ENCODE measurements at regions not wholly inside any gene's neighbourhood (a gene's known extent, or its start where the extent isn't known, plus 50 kb on each side); places are given as distances from the start of the nearest gene placed in this dataset.

DNA sequence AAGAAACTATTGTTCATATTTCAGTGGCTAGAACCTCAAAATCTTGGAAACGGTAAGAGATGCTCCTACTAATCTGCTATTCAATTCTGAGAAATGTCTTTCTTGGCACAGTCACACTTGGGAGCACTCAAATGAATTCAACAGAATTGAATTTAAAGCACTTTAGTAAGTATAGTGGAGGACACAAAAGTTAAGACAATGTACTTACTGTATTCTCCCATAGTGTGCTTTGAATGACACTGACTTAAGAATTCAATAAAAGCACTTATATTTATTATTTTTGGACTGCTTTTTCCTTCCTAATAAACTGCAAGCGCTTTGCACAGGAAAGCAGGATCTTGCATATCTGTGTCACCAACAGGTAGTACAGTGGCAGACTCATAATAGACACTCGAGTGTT is 156.1 kb upstream of the RIMS1 start:
- Histone ChIP-seq H3K27me3 (ENCODE audit: control insufficient read depth in 3 of 3, insufficient read depth in 3 of 3, low read depth in 1 of 3, low read length in 3 of 3) (no peaks in the 10 kb centered on the region), H3K9me3 (replicated peaks in 1 of 2; ENCODE audit: control insufficient read depth in 2 of 2, insufficient read depth in 1 of 2, low read depth in 1 of 2, low read length in 2 of 2) (no peaks in the 10 kb centered on the region), H4K91ac (ENCODE audit: low read depth, low read length, poor library complexity) (no peak overlapping the region), H3K4me3 (ENCODE audit: low read length in 2 of 2) (no peak overlapping the region), H3K36me3 (replicated peaks in 1 of 2; ENCODE audit: control insufficient read depth in 2 of 2, insufficient read depth in 2 of 2, low read length in 2 of 2) (no peaks in the 10 kb centered on the region), H3K23ac (ENCODE audit: low read depth, low read length, poor library complexity) (no peak overlapping the region), H3K14ac (ENCODE audit: low read length) (no peak overlapping the region), H2BK5ac (ENCODE audit: low read length) (no peak overlapping the region), H3K9ac (ENCODE audit: low read depth, low read length, poor library complexity) (no peak overlapping the region), H3K4ac (ENCODE audit: low read length) (no peak overlapping the region), H2BK15ac (ENCODE audit: low read length) (no peak overlapping the region), H2AK5ac (ENCODE audit: low read depth, low read length) (no peak overlapping the region), H2AFZ (ENCODE audit: low read length) (no peak overlapping the region), H3K18ac (ENCODE audit: low read length) (no peak overlapping the region), H3K4me2 (ENCODE audit: insufficient read depth, low read length, poor library complexity, severe bottlenecking) (no peak overlapping the region), H2BK12ac (ENCODE audit: low read length) (no peak overlapping the region), H4K8ac (ENCODE audit: low read depth, low read length) (no peak overlapping the region), H3K4me1 (ENCODE audit: control insufficient read depth in 2 of 2, insufficient read depth in 1 of 2, low read depth in 1 of 2, low read length in 2 of 2) (no peaks in the 10 kb centered on the region), H2BK120ac (ENCODE audit: low read depth, low read length) (no peak overlapping the region), H3K27ac (replicated peaks; ENCODE audit: low read length) (no peak overlapping the region), H3K79me1 (ENCODE audit: low read depth, low read length) (no peaks in the 10 kb centered on the region)
- no peak for DNase-seq (ENCODE audit: low spot score)
- WGBS, 2 donors (ENCODE audit: extremely low coverage in 2 of 2, insufficient read length in 2 of 2, insufficient replicate concordance in 1 of 2), result no CpG with 5 or more reads among the region's 3 CpGs

DNA sequence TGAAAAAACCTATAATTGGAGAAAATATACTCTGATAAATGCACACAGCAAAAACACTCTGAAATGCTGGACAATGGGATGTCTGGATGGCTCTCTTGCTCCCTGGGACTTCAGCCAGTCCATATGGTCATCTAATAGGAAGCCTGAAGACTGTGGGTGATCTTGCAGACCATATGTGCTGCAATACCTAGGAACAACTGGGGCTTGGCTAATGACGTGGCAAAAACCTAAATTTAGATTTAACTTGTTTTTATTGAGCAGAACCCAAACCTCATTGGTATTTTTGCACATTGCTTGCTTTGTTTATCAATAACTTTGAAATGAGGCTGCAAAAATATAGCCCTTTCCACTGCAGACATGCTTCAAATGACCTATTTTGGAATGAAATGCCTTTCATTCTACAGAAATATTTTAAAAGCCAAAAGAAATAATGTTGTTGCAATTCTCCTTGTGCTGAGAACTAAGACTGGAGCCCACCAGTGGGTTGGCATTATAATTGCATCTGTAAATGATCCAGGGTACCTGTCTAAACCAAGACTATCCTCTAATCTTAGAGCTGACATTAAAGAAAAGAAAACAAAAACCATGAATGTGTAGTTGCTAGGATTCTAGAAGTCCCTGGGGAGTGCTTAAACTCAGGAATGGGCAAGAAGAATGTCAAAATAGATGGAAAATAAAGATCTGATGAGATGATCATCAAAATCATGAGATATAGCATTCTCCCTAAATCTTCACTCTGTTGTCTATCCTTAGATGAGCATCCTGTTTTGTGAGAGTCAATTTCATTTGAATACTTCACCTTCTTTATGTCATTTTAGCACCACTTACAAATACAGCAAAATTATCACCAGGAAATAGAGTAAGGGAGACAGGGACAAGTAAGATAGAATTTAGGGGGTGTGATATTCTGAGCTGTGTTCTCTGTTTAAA is 152.1 kb upstream of the RIMS1 start:
- Histone ChIP-seq H3K4me2 (ENCODE audit: insufficient read depth, low read length, poor library complexity, severe bottlenecking) (no peak overlapping the region), H3K36me3 (replicated peaks in 1 of 2; ENCODE audit: control insufficient read depth in 2 of 2, insufficient read depth in 2 of 2, low read length in 2 of 2) (no peaks in the 10 kb centered on the region), H4K8ac (ENCODE audit: low read depth, low read length) (no peak overlapping the region), H2AK5ac (ENCODE audit: low read depth, low read length) (no peak overlapping the region), H3K23ac (ENCODE audit: low read depth, low read length, poor library complexity) (no peak overlapping the region), H2BK15ac (ENCODE audit: low read length) (no peak overlapping the region), H2BK12ac (ENCODE audit: low read length) (no peak overlapping the region), H2BK5ac (ENCODE audit: low read length) (no peak overlapping the region), H3K4ac (ENCODE audit: low read length) (no peak overlapping the region), H3K4me1 (ENCODE audit: control insufficient read depth in 2 of 2, insufficient read depth in 1 of 2, low read depth in 1 of 2, low read length in 2 of 2) (no peaks in the 10 kb centered on the region), H2BK120ac (ENCODE audit: low read depth, low read length) (no peak overlapping the region), H3K79me1 (ENCODE audit: low read depth, low read length) (no peaks in the 10 kb centered on the region), H3K9ac (ENCODE audit: low read depth, low read length, poor library complexity) (no peak overlapping the region), H4K91ac (ENCODE audit: low read depth, low read length, poor library complexity) (no peak overlapping the region), H3K18ac (ENCODE audit: low read length) (no peak overlapping the region), H3K14ac (ENCODE audit: low read length) (no peak overlapping the region), H3K27ac (replicated peaks; ENCODE audit: low read length) (no peak overlapping the region), H2AFZ (ENCODE audit: low read length) (no peak overlapping the region), H3K9me3 (replicated peaks in 1 of 2; ENCODE audit: control insufficient read depth in 2 of 2, insufficient read depth in 1 of 2, low read depth in 1 of 2, low read length in 2 of 2) (no peaks in the 10 kb centered on the region), H3K4me3 (ENCODE audit: low read length in 2 of 2) (no peak overlapping the region), H3K27me3 (ENCODE audit: control insufficient read depth in 3 of 3, insufficient read depth in 3 of 3, low read depth in 1 of 3, low read length in 3 of 3) (no peaks in the 10 kb centered on the region)
- WGBS, 2 donors (ENCODE audit: extremely low coverage in 2 of 2, insufficient read length in 2 of 2, insufficient replicate concordance in 1 of 2), result no CpG with 5 or more reads among the region's 1 CpG
- DNase-seq (ENCODE audit: low spot score), result no peak

DNA sequence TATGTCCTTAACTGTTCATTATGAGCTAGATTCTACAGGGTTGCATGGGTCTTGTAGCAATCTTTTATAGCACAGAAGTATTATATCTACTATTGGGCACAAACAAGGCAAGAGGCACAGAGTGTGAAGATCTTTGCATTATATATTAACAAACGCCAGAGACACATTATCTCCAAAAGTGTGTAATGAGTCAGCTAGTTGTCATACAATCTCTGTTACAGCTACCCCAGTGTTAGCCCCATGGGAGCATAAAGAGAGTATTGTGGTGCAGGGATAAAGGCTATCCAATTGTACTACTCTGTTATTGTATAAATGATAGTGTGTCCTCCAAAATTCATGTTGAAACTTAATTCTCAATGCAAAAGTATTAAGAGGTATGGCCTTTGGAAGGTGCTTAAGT is 148.4 kb upstream of the RIMS1 start:
- Histone ChIP-seq H3K27ac (replicated peaks; ENCODE audit: low read length) (no peak overlapping the region), H3K18ac (ENCODE audit: low read length) (no peak overlapping the region), H2AK5ac (ENCODE audit: low read depth, low read length) (no peak overlapping the region), H3K14ac (ENCODE audit: low read length) (no peak overlapping the region), H3K9me3 (replicated peaks in 1 of 2; ENCODE audit: control insufficient read depth in 2 of 2, insufficient read depth in 1 of 2, low read depth in 1 of 2, low read length in 2 of 2) (no peaks in the 10 kb centered on the region), H4K91ac (ENCODE audit: low read depth, low read length, poor library complexity) (no peak overlapping the region), H2AFZ (ENCODE audit: low read length) (no peak overlapping the region), H2BK15ac (ENCODE audit: low read length) (no peak overlapping the region), H3K4me2 (ENCODE audit: insufficient read depth, low read length, poor library complexity, severe bottlenecking) (no peak overlapping the region), H3K4me3 (ENCODE audit: low read length in 2 of 2) (no peak overlapping the region), H3K36me3 (replicated peaks in 1 of 2; ENCODE audit: control insufficient read depth in 2 of 2, insufficient read depth in 2 of 2, low read length in 2 of 2) (no peaks in the 10 kb centered on the region), H3K27me3 (ENCODE audit: control insufficient read depth in 3 of 3, insufficient read depth in 3 of 3, low read depth in 1 of 3, low read length in 3 of 3) (no peaks in the 10 kb centered on the region), H3K23ac (ENCODE audit: low read depth, low read length, poor library complexity) (no peak overlapping the region), H4K8ac (ENCODE audit: low read depth, low read length) (no peak overlapping the region), H2BK120ac (ENCODE audit: low read depth, low read length) (no peak overlapping the region), H2BK12ac (ENCODE audit: low read length) (no peak overlapping the region), H3K4ac (ENCODE audit: low read length) (no peak overlapping the region), H3K4me1 (ENCODE audit: control insufficient read depth in 2 of 2, insufficient read depth in 1 of 2, low read depth in 1 of 2, low read length in 2 of 2) (no peaks in the 10 kb centered on the region), H2BK5ac (ENCODE audit: low read length) (no peak overlapping the region), H3K9ac (ENCODE audit: low read depth, low read length, poor library complexity) (no peak overlapping the region), H3K79me1 (ENCODE audit: low read depth, low read length) (no peaks in the 10 kb centered on the region)
- DNase-seq (ENCODE audit: low spot score), result no peak
- WGBS, 2 donors (ENCODE audit: extremely low coverage in 2 of 2, insufficient read length in 2 of 2, insufficient replicate concordance in 1 of 2), result no CpG with 5 or more reads among the region's 1 CpG

DNA sequence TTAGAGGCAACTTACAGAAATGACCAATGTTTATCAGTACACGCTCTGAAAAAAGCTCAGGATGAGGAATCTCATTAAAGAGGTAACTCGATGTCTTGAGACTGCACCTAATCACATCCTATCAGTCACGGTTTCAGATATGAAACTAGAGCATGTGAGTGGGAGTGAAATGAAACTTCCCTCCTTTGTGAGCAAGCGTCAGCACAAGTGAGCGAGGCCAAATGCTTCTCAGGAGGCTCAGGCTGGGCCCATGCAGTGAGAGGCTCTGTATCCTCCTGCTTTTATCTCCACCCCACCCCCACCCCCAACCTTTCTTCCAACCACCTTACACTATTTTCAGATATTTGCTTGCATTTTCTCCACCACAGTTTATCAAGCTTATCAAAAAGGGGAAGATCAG is 140.8 kb upstream of the RIMS1 start:
- H3K4me2 ChIP-seq (ENCODE audit: insufficient read depth, low read length, poor library complexity, severe bottlenecking), result no peak overlapping the region
- no peak overlapping the region for H3K4me3 ChIP-seq (ENCODE audit: low read length in 2 of 2)
- H3K18ac ChIP-seq (ENCODE audit: low read length), result no peak overlapping the region
- no peak overlapping the region for H3K27ac ChIP-seq (replicated peaks; ENCODE audit: low read length)
- no peak overlapping the region for H2BK5ac ChIP-seq (ENCODE audit: low read length)
- H3K4me1 ChIP-seq (ENCODE audit: control insufficient read depth in 2 of 2, insufficient read depth in 1 of 2, low read depth in 1 of 2, low read length in 2 of 2), result no peaks in the 10 kb centered on the region
- no peak overlapping the region for H2AK5ac ChIP-seq (ENCODE audit: low read depth, low read length)
- no peak overlapping the region for H3K14ac ChIP-seq (ENCODE audit: low read length)
- H2BK12ac ChIP-seq (ENCODE audit: low read length), result no peak overlapping the region
- H3K36me3 ChIP-seq (replicated peaks in 1 of 2; ENCODE audit: control insufficient read depth in 2 of 2, insufficient read depth in 2 of 2, low read length in 2 of 2), result no peaks in the 10 kb centered on the region
- no peak overlapping the region for H3K4ac ChIP-seq (ENCODE audit: low read length)
- H3K9me3 ChIP-seq (replicated peaks in 1 of 2; ENCODE audit: control insufficient read depth in 2 of 2, insufficient read depth in 1 of 2, low read depth in 1 of 2, low read length in 2 of 2), result no peaks in the 10 kb centered on the region
- H2BK120ac ChIP-seq (ENCODE audit: low read depth, low read length), result no peak overlapping the region
- no peak overlapping the region for H4K91ac ChIP-seq (ENCODE audit: low read depth, low read length, poor library complexity)
- H3K27me3 ChIP-seq (ENCODE audit: control insufficient read depth in 3 of 3, insufficient read depth in 3 of 3, low read depth in 1 of 3, low read length in 3 of 3), result no peaks in the 10 kb centered on the region
- no peak for DNase-seq (ENCODE audit: low spot score)
- no peak overlapping the region for H2AFZ ChIP-seq (ENCODE audit: low read length)
- H3K9ac ChIP-seq (ENCODE audit: low read depth, low read length, poor library complexity), result no peak overlapping the region
- WGBS, 2 donors (ENCODE audit: extremely low coverage in 2 of 2, insufficient read length in 2 of 2, insufficient replicate concordance in 1 of 2), result no CpG with 5 or more reads among the region's 5 CpGs
- H3K79me1 ChIP-seq (ENCODE audit: low read depth, low read length), result no peaks in the 10 kb centered on the region
- no peak overlapping the region for H3K23ac ChIP-seq (ENCODE audit: low read depth, low read length, poor library complexity)
- no peak overlapping the region for H2BK15ac ChIP-seq (ENCODE audit: low read length)
- H4K8ac ChIP-seq (ENCODE audit: low read depth, low read length), result no peak overlapping the region
